Hepatocyte (in vitro differentiated cells): ENCODE measurements at regions not wholly inside any gene's neighbourhood (a gene's known extent, or its start where the extent isn't known, plus 50 kb on each side); places are given as distances from the start of the nearest gene placed in this dataset.

Experiments
- CTCF ChIP-seq: fragments of 200-600 bp; sonication (generic); IDR thresholded peaks from 2 replicates; pipeline ENCODE4 v1.5.1; 2016; ENCODE audit warnings: antibody characterized with exemption, mild to moderate bottlenecking; ENCODE audit not compliant: poor library complexity
- EZH2phosphoT487 ChIP-seq: fragments of 200-600 bp; sonication (generic); IDR thresholded peaks from one replicate; pipeline ENCODE4 v1.6.1; 2018; ENCODE audit warnings: antibody characterized with exemption, mild to moderate bottlenecking, low read depth, moderate library complexity; ENCODE audit not compliant: unreplicated experiment, severe bottlenecking

DNA sequence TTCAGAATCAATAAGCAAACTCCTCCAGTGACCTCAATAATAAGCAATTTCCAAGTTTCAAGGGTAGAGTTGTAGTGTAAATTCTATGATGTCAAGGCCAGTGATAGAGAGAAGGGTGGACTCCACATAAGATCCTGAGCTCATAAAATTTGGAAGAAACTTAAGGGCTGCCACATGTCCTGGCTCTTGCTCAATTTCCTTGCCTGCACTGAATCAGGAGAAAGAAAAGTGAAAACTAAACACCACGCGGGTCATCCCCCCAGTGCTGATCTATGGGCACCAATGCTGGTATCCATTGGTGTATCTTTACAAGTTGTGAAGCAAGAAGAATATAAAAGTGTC, 392.0 kb upstream of the INTU start:
- no peak for TF ChIP-seq CTCF
- no peak for TF ChIP-seq EZH2phosphoT487
